Inferior parietal cortex (tissue), 1 donor: ENCODE measurements at regions not wholly inside any gene's neighbourhood (a gene's known extent, or its start where the extent isn't known, plus 50 kb on each side); places are given as distances from the start of the nearest gene placed in this dataset.
"Not testable (repeated sequence)": the region's sequence is repeated elsewhere in the genome, so short reads cannot be mapped to it uniquely, and the experiment has no call there.

Source experiments
- DNase-seq: peaks from one replicate; pipeline ENCODE4 v3.0.0-alpha.2; 2016; ENCODE audit errors: extremely low spot score

DNA sequence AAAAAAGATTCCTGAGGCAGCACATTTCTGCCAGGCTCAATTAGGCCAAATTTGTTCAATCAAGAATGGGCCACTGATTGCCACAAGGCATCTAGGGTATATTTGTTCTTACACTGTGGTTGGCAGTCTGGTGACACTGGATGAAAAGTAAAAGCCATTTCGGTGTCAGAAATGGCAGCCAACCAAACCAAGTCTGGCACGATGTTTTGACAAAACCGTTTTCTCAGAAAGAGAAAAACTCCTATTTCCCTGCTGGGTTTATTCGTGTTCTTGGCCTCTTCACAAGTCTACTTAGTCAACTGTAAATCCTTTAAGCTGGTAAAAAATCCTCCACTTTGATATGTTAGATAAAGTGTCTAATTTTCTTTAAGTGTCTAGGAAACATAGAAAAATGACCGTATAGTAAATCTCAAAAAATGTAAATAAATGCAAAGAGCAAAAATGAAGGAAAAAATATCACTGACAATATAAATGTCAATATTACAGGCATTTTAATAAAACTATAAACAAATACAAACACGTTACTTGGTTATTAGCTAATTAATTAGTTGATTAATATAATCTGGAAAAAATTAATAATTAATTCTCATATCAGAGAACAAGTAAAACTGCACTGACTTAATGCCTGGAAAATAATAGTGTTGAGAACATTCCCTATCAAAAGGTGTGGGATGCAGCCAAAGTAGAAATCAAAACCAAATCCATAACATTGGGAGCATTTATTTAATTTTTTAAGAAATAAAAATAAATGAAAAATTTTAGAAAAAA, 182.0 kb upstream of the ZNF804A start:
- DNase-seq: no peak

- no peak for DNase-seq
Observed at GRCh38 chr2:184419744-184420143, 178.6 kb upstream of the ZNF804A start.

GRCh38 chr2:184421456-184421855, 176.9 kb upstream of the ZNF804A start:
- DNase-seq: not testable (repeated sequence)

GRCh38 chr2:184425083-184425482, 173.2 kb upstream of the ZNF804A start:
- DNase-seq: no peak

- DNase-seq: no peak
Observed at GRCh38 chr2:184444217-184444616, 154.1 kb upstream of the ZNF804A start.

- DNase-seq: no peak
Observed at GRCh38 chr2:184444623-184445223, 153.6 kb upstream of the ZNF804A start.

DNA sequence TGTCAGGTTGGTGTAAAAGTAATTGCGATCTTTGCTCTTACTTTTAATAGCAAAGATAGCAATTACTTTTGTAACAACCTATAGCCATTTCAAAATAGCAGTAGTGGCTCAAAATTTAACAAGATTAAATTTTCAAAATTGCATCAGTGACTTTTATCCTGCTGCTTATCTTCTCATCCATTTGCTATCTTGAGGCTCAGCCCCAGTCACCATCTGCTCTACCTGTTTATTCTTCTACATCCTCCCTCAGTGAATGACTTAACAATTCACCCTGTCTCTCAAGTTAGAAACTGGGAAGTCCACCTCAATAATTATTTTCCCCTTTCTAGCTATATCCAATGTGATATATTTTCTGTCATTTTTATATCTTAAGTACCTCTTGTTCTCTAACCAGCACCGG, 148.6 kb upstream of the ZNF804A start:
- no peak for DNase-seq

DNA sequence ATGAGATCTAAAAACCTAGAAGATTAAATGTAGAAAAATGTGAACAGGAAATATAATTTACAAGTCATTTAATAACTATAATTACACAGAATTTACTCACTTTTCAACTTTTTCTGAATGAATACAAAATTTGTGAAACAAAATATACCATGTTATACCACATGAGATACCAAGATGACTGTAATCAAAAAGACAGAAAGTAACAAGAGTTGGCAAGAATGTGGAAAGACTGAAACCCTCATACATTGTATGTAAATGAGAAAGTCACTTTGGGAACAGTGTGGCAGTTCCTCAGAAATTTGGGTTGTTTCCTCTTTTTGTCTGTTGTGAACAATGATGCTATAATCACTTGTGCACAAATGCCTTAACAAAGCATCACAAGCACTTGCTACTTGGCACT, 145.4 kb upstream of the ZNF804A start:
- DNase-seq: no peak

DNA sequence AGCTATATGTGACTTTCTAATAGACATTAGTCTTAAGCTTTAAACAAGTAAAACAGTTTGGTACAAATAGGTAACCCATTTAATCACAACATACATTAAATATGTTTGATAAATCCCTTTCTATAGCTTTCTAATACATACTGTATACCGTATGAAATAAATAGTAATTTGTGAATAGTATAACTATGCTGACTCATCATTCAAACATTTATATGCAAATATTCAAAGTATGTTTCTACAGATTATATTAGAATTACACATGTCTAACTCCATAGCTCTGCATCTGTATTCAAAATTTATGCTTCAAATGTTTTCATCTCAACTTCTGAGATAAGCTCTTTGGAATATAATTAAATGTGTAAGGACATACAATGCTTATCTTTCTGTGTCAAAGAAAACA, 142.7 kb upstream of the ZNF804A start:
- no peak for DNase-seq

GRCh38 chr2:184456693-184457092, 141.6 kb upstream of the ZNF804A start:
- not testable (repeated sequence) for DNase-seq

DNA sequence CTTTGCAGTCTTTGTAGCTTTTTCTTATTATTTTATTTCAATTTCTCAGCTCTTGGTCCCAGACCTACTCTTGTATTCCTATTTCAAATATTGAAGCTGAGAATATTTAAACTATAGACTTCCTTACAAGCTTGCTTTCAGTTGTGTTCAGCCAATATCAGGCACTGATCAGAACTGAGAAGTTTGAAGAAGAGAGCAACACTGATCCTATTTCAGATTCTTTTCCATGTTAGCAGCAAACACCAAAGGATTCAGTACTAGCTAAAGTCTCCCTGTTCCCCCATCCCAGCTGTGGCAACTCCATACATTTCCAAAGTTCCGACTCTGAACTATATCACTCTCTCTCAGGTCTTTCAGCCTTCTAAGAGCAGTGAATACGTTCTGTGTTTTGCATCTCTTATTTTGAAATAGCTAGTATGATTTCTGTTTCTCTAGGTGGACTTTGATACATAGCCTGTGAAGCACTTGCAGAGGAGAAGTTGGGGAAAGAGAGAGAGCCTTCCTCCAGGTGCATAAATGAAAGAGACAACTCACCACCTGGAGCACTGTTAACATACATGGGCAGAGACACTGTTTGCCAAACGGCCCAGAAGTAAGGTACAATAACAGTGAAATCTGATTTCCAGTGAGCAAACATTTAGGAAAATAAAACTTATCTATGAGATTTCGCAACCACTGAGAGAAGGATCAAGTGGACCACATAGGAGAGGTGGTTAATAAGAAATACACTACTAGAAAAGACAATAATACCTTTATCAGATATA, 135.0 kb upstream of the ZNF804A start:
- DNase-seq: no peak

DNA sequence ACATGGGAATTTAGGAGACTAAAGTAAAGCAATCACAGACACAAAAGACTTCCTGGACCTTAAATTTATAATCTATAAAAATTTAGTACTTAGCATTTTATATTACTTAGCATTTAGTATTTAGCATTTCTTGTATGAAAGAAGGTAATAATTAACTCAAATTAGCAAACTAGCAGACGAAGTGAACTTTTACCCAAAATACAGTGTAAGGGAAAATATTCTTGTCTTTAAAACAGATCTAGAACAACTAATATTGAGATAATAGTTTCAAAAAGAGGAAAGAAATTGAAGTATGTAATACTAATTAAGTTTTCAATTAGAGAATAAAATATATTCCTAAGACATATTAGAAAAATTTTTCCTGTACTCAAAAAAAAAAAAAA, 134.5 kb upstream of the ZNF804A start:
- DNase-seq: no peak

DNA sequence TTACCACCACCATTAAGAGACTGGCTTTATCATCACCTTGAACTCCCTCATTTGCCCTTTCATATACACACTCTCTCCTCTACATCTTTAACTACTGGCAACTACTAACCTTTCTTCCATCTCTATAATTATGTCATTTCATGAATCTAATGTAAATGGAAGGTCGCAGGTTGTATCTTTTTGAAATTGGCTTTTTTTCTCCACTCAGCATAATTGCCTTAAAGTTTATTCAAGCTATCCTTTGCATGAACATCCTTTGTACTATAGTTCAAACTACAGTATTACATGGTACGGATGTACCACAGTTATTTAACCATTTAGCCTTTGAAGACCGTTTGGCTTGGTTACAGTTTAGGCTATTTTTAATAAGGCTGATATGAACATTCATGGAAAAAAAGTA, 129.5 kb upstream of the ZNF804A start:
- DNase-seq: no peak

- no peak for DNase-seq
Observed at GRCh38 chr2:184472481-184472880, 125.8 kb upstream of the ZNF804A start.

DNA sequence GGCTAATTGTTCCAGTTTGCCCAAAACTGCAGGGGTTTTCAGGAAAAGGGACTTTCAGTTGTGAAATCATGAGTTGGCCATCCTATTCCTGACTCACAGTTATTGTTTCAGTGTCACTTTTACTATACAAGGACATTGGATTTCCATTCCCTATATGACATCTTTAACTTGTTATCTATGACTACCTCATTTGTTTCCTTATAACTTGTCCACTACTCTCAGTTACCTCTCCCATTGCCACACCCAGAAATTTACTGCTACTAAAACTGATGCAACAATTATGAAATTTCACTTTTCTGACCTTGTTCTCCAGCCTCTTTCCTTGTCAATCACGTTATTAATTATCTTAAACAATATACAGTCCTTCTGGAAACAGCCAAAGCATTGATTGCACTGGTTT, 116.5 kb upstream of the ZNF804A start:
- DNase-seq: no peak

DNA sequence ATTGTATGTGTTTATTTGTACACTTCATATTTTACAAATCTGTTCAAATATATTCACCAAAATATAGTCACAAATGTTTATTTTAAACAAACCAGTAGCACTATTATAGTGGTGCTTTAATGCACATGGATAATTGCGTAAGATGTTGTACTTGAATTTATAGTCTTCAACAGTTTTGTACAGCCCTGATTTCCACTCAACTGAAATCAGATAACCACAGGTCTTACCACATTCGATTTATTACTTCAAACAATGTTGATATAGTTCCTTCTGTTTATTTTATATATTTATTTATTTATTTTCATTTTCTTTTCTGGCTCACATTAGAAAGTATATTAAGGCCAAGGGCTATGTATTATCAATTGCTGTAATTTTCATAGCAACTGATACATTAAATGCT, 99.4 kb upstream of the ZNF804A start:
- DNase-seq: no peak

GRCh38 chr2:184504252-184504651, 94.1 kb upstream of the ZNF804A start:
- DNase-seq: no peak

GRCh38 chr2:184507254-184507653, 91.1 kb upstream of the ZNF804A start:
- no peak for DNase-seq

- no peak for DNase-seq
Observed at GRCh38 chr2:184517402-184517801, 80.9 kb upstream of the ZNF804A start.

DNA sequence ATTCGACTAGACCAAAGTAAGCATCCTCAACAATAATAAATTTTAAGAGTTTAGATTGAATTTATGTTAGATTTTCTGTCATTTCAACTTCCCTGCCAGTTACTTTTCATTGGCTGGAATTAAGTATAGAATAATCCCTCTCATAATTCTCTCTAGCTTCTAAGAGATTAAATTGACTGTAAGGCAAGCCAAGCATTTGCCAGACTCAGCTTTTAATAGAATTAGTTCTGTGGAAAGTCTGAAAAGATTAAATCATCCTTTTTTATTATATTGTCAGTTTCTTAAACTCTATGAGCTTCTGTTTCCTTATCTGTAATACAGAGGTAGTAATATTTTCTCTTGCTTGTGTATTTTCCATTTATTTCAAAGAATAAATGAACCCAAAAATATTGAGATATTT, 77.9 kb upstream of the ZNF804A start:
- no peak for DNase-seq

DNA sequence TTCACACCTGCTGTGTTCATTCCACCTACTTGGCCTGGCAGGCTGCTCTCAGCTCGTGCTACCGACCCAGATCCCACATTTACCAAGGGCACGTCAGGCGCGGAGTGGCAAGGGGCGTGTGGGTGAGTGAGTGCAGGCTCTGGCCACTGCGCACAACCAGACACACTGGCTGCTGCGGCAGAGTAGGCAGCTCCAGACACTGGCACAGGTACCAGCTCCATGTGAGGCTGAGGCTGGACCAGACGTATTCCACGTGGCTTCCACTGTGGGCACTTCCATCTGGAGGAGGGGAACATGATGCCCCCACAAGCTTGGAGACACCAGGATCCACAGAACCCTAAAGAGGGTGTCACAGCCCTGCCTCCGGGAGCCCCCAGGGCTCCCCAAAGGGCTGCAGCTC, 74.6 kb upstream of the ZNF804A start:
- DNase-seq: no peak

DNA sequence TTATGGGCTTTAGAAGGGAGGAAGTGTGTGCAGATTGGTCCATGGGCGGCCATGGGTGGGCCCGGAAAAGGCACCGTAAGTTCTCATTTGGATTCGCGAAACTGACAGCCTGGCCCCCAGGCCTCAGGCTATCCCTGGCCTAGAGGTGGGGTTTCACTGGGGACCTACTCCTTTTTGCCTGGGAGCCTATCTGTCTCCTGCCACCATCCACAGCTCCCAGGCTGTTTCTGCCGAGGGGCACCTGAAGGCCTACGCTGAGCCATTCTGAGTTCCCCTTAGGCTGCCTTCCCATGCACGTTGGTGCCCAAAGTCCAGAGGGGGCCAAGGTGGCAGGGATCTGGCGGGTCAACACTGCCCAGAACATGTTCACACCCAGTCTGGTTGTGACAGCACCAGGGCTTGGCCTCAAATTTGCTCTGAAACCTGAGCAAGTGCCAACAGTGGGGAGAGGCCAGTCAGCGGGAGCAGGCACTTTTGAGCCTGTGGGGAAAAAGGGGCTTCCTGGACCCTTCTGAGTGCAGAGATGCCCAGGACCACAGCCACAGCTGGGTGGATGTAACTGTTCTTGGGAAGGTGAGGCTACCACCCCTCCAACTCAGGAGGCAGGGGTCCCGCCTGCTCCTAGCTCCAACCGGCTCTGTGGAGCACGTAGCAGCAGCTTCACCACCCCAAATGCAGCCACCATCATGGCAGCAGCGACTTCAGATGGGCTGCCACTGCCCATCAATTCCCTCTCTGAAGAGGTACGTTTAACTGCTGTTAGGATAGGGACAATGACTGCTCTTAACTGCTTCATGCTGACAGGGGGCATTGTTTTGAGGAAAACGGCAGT, 73.6 kb upstream of the ZNF804A start:
- DNase-seq: no peak
